IMR-90 (cell line): ENCODE measurements at regions not wholly inside any gene's neighbourhood (a gene's known extent, or its start where the extent isn't known, plus 50 kb on each side); places are given as distances from the start of the nearest gene placed in this dataset.
"Not testable (repeated sequence)": the region's sequence is repeated elsewhere in the genome, so short reads cannot be mapped to it uniquely, and the experiment has no call there.

ENCODE experiments used
- CTCF ChIP-seq: conservative IDR thresholded peaks from 2 replicates; pipeline ENCODE4 v1.5.1; 2012; ENCODE audit warnings: mild to moderate bottlenecking, low read depth, low read length, improper control_type of control experiment
- ELK1 ChIP-seq: fragments of 150-350 bp; IDR thresholded peaks from 2 replicates; pipeline ENCODE4 v1.6.1; 2016; ENCODE audit warnings: low read depth, mild to moderate bottlenecking, low read length, moderate library complexity, borderline replicate concordance
- MAZ ChIP-seq: IDR thresholded peaks from 2 replicates; pipeline ENCODE4 v1.6.1; 2012; ENCODE audit warnings: low read depth, mild to moderate bottlenecking, low read length, improper control_type of control experiment, moderate library complexity, borderline replicate concordance
- MXI1 ChIP-seq: IDR thresholded peaks from 2 replicates; pipeline ENCODE4 v1.6.1; 2012; ENCODE audit warnings: low read depth, mild to moderate bottlenecking, low read length, moderate library complexity, borderline replicate concordance
- POLR2A ChIP-seq: IDR thresholded peaks from 2 replicates; pipeline ENCODE4 v1.6.1; 2012; ENCODE audit warnings: mild to moderate bottlenecking, low read depth, low read length
- RCOR1 ChIP-seq: IDR thresholded peaks from 2 replicates; pipeline ENCODE4 v1.6.1; 2012; ENCODE audit warnings: mild to moderate bottlenecking, low read length, improper control_type of control experiment; ENCODE audit not compliant: insufficient replicate concordance
- RFX5 ChIP-seq: IDR thresholded peaks from 2 replicates; pipeline ENCODE4 v1.8.0; 2012; ENCODE audit warnings: low read depth, mild to moderate bottlenecking, low read length, moderate library complexity

GRCh38 chr1:220412382-220412781, 115.6 kb upstream of the MARK1 start:
- TF ChIP-seq CTCF, RFX5, ELK1, POLR2A, RCOR1, MXI1, MAZ: not testable (repeated sequence)
